Stomach (tissue), 4 donors: ENCODE measurements at regions not wholly inside any gene's neighbourhood (a gene's known extent, or its start where the extent isn't known, plus 50 kb on each side); places are given as distances from the start of the nearest gene placed in this dataset.

ENCODE experiments used
- CTCF ChIP-seq, 7 experiments: fragments of 450-650 bp in 4 of 7; fragments of 200-600 bp in 3 of 7; sonication (generic) in 3 of 7; IDR thresholded peaks; one replicate each; pipeline ENCODE4 v1.5.1; 2016 to 2019; ENCODE audit warnings: antibody characterized with exemption in 7 of 7, control low read depth in 2 of 7, mild to moderate bottlenecking in 1 of 7
- EP300 ChIP-seq: sonication (generic); formaldehyde crosslinking; IDR thresholded peaks from one replicate; pipeline ENCODE4 v1.6.1; 2017; ENCODE audit warnings: antibody characterized with exemption
- POLR2A ChIP-seq, 4 donors: fragments of 450-650 bp; IDR thresholded peaks; one replicate each; pipeline ENCODE4 v1.6.1; 2016; ENCODE audit warnings: antibody characterized with exemption in 4 of 4, control low read depth in 2 of 4, mild to moderate bottlenecking in 1 of 4, moderate library complexity in 1 of 4
- POLR2AphosphoS5 ChIP-seq, 3 donors: sonication (generic); formaldehyde crosslinking; IDR thresholded peaks; one replicate each; pipeline ENCODE4 v1.6.1; 2016; ENCODE audit warnings: antibody characterized with exemption in 3 of 3

- no peak for TF ChIP-seq CTCF (IDR thresholded peaks at IDR 0.05)
- TF ChIP-seq EP300: no peak
- no peak for TF ChIP-seq POLR2A (IDR thresholded peaks at IDR 0.05)
- no peak for TF ChIP-seq POLR2AphosphoS5 (IDR thresholded peaks at IDR 0.05)
Observed at GRCh38 chr13:48594096-48594815, 59.5 kb upstream of the CYSLTR2 start.
